ENCODE measurements at regions not wholly inside any gene's neighbourhood (a gene's known extent, or its start where the extent isn't known, plus 50 kb on each side); places are given as distances from the start of the nearest gene placed in this dataset.

DNA sequence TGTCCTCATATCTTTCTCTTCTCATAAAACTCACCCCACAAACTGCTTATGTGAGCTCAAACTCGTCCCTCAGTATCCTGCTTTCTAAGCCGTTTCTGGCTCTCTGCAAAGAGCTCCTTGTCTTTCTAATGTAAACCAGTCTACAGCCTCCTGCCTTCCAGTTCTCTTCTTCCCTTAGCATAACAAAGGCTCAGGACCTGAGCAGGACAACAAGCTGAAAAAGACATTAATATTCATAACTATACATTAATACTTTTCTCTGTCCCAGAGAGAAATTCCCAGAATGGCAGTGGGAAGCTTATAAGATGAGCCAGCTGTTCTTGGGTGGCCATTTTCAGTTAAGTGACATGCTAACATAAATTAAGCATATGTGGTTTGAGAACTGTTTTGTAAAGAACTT lies 207.0 kb upstream of the TCF21 start:
- Histone ChIP-seq H2AFZ (no peak overlapping the region), H3K9ac (no peak overlapping the region), H3K36me3 (ENCODE audit: control insufficient read depth, insufficient read depth, low read length) (no peaks in the 10 kb centered on the region), H3K4me2 (ENCODE audit: low read length) (no peak overlapping the region), H3K4me1 (no peaks in the 10 kb centered on the region), H3K79me2 (no peaks in the 10 kb centered on the region), H3K9me3 (ENCODE audit: control insufficient read depth, low read length) (no peaks in the 10 kb centered on the region), H3K27ac (no peak overlapping the region), H3K27me3 (ENCODE audit: control insufficient read depth, insufficient read depth, low read length) (no peaks in the 10 kb centered on the region), H3K4me3 (ENCODE audit: low read depth, low read length) (no peak overlapping the region)
- TF ChIP-seq, protein P1, sequence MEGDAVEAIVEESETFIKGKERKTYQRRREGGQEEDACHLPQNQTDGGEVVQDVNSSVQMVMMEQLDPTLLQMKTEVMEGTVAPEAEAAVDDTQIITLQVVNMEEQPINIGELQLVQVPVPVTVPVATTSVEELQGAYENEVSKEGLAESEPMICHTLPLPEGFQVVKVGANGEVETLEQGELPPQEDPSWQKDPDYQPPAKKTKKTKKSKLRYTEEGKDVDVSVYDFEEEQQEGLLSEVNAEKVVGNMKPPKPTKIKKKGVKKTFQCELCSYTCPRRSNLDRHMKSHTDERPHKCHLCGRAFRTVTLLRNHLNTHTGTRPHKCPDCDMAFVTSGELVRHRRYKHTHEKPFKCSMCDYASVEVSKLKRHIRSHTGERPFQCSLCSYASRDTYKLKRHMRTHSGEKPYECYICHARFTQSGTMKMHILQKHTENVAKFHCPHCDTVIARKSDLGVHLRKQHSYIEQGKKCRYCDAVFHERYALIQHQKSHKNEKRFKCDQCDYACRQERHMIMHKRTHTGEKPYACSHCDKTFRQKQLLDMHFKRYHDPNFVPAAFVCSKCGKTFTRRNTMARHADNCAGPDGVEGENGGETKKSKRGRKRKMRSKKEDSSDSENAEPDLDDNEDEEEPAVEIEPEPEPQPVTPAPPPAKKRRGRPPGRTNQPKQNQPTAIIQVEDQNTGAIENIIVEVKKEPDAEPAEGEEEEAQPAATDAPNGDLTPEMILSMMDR (IDR thresholded peaks at IDR 0.05) = no peak

DNA sequence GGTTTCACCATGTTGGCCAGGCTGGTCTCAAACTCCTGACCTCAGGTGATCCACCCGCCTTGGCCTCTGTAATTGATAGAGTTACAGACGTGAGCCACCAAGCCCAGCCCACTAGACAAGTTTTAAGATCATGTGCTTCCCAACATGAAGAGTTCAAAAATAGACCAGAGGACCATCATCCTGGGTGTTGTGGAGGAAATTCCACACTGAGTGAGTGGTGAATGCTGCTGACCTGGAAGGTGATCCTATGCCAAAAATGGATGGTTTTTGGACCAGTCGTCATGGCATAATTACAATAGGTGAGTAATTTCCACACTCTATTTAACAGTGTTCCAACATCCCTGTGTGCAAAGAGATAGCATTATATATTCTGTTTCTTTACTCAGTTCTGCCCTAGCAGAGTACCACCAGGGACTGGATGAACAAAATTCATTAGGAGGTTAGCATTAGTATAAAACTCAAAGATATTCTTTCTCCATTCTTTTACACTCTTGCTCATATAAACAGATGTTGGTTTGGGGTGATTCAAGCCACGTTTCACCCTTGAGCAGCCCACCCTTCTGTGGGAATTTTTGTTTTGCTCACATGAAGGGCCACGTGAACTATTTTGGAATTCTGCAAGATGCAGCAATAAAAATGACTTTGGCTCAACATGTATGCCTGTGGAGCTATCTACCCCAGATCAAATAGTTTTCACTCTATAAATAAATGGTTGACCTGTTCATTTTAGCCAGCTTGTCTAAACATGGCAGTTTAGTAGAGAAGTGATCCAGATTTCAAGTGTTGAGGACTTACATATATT lies 206.2 kb upstream of the TCF21 start:
- TF ChIP-seq, protein P1 (IDR thresholded peaks at IDR 0.05) = no peak
- Histone ChIP-seq H3K4me1 (no peaks in the 10 kb centered on the region), H3K27ac (no peak overlapping the region), H3K9ac (no peak overlapping the region), H3K36me3 (ENCODE audit: control insufficient read depth, insufficient read depth, low read length) (no peaks in the 10 kb centered on the region), H3K79me2 (no peaks in the 10 kb centered on the region), H3K9me3 (ENCODE audit: control insufficient read depth, low read length) (no peaks in the 10 kb centered on the region), H3K4me2 (ENCODE audit: low read length) (no peak overlapping the region), H2AFZ (no peak overlapping the region), H3K4me3 (ENCODE audit: low read depth, low read length) (no peak overlapping the region), H3K27me3 (ENCODE audit: control insufficient read depth, insufficient read depth, low read length) (no peaks in the 10 kb centered on the region)

- Histone ChIP-seq H3K9me3 (ENCODE audit: control insufficient read depth, low read length) (no peaks in the 10 kb centered on the region), H3K27me3 (ENCODE audit: control insufficient read depth, insufficient read depth, low read length) (no peaks in the 10 kb centered on the region), H3K79me2 (no peaks in the 10 kb centered on the region), H3K4me2 (ENCODE audit: low read length) (no peak overlapping the region), H3K4me1 (no peaks in the 10 kb centered on the region), H3K27ac (no peak overlapping the region), H3K4me3 (ENCODE audit: low read depth, low read length) (no peak overlapping the region), H3K36me3 (ENCODE audit: control insufficient read depth, insufficient read depth, low read length) (no peaks in the 10 kb centered on the region), H2AFZ (no peak overlapping the region), H3K9ac (no peak overlapping the region)
- TF ChIP-seq, protein P1 (IDR thresholded peaks at IDR 0.05) = no peak
Observed at GRCh38 chr6:133683308-133683580, 205.7 kb upstream of the TCF21 start.

DNA sequence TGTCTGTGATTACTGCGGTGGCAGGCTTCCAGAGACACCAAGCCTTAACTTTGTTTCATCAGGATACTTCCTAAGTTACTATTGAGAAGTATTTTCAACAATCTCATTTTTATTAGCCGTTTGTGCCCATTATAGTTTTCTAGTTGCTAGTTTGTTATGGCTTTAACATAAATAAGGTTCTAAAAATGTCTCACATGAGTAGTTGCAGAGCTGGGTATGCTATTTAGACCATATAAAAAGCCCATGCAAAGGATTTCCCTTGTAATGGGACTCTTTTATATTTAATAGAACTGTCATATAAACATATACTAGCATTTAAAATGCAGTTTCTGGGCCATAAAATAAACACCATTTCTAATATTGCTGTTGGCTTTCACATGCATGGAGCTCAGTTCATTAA lies 205.3 kb upstream of the TCF21 start:
- Histone ChIP-seq H3K36me3 (ENCODE audit: control insufficient read depth, insufficient read depth, low read length) (no peaks in the 10 kb centered on the region), H3K4me1 (no peaks in the 10 kb centered on the region), H3K27ac (no peak overlapping the region), H2AFZ (no peak overlapping the region), H3K4me2 (ENCODE audit: low read length) (no peak overlapping the region), H3K79me2 (no peaks in the 10 kb centered on the region), H3K27me3 (ENCODE audit: control insufficient read depth, insufficient read depth, low read length) (no peaks in the 10 kb centered on the region), H3K9ac (no peak overlapping the region), H3K9me3 (ENCODE audit: control insufficient read depth, low read length) (no peaks in the 10 kb centered on the region), H3K4me3 (ENCODE audit: low read depth, low read length) (no peak overlapping the region)
- TF ChIP-seq, protein P1 (IDR thresholded peaks at IDR 0.05) = no peak
